ENCODE measurements at regions not wholly inside any gene's neighbourhood (a gene's known extent, or its start where the extent isn't known, plus 50 kb on each side); places are given as distances from the start of the nearest gene placed in this dataset.

DNA sequence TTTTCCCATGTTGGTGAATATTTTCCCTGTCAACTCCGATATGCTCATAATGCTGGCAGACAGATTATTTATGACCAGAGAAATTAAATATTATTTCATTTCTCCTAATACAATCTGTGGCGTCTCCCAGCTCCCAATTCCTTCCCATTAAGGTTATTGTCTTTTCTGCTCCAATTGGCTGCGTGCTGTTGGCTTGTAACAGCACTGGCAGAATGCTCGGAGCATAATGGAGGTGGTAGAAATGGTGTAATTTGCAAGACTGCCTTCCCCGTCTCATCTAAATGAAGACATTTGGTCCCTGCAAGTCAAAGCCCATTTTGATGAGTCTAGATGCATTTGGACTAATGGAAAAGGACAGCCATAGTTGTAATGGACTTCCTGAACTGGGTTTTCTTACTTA is 601.7 kb downstream of the BRINP1 start:
- Histone ChIP-seq H3K4me3 (no peak overlapping the region), H3K36me3 (ENCODE audit: insufficient read depth in 1 of 2, low read depth in 1 of 2) (no peaks in the 10 kb centered on the region), H3K27me3 (ENCODE audit: insufficient read depth in 3 of 3, low read length in 2 of 3) (peaks cover 0 to 4% (median 0%) of the 10 kb centered on the region in 3 donors), H3K27ac (no peak overlapping the region), H3K4me1 (no peaks in the 10 kb centered on the region), H3K9me3 (no peaks in the 10 kb centered on the region)
- intact Hi-C loops (cut with DNase I), result no loop called here
- no peak for DNase-seq
- TF ChIP-seq, protein P1, sequence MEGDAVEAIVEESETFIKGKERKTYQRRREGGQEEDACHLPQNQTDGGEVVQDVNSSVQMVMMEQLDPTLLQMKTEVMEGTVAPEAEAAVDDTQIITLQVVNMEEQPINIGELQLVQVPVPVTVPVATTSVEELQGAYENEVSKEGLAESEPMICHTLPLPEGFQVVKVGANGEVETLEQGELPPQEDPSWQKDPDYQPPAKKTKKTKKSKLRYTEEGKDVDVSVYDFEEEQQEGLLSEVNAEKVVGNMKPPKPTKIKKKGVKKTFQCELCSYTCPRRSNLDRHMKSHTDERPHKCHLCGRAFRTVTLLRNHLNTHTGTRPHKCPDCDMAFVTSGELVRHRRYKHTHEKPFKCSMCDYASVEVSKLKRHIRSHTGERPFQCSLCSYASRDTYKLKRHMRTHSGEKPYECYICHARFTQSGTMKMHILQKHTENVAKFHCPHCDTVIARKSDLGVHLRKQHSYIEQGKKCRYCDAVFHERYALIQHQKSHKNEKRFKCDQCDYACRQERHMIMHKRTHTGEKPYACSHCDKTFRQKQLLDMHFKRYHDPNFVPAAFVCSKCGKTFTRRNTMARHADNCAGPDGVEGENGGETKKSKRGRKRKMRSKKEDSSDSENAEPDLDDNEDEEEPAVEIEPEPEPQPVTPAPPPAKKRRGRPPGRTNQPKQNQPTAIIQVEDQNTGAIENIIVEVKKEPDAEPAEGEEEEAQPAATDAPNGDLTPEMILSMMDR (IDR thresholded peaks at IDR 0.05), result no peak
- WGBS, 3 donors, result 77 to 81% (median 80%) methylated on average over 5 of the region's 5 CpGs
- ATAC-seq, result no peak

DNA sequence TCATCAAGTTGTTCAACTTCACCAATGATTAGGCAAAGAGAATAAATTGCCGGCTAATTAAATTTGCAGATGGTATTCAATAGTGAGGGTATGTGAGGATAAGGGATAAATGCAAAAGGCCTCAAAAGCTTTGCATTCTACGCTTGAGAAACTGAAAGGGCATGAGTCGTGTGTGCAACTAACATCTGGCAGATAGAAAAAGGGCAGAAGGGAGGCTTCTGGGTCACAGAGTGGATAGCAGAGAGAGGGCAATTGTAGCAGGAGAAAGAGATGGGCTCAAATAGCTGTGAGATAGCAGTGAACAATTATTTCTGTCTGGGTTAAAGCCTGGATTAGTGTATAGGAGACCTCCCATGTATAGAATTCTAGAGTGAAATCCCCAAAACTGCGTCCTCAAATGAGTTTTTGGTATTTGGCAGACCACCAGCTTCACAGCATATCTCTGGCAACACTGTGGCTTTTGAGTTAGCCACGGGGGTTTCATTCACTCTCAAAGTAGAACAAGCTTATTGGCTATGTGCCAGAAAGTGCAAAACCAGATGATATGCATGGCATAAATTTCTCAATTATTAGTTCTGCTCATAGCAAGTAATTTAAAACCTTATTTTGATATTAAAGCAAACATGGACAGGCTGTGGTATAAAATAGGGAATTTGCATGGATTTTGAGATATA is 586.3 kb downstream of the BRINP1 start:
- Histone ChIP-seq H3K27me3 (ENCODE audit: insufficient read depth in 3 of 3, low read length in 2 of 3) (peaks cover 0 to 3% (median 0%) of the 10 kb centered on the region in 3 donors), H3K9me3 (no peaks in the 10 kb centered on the region), H3K36me3 (ENCODE audit: insufficient read depth in 1 of 2, low read depth in 1 of 2) (no peaks in the 10 kb centered on the region), H3K4me1 (no peaks in the 10 kb centered on the region), H3K27ac (no peak overlapping the region), H3K4me3 (no peak overlapping the region)
- DNase-seq (no peak), ATAC-seq (no peak)
- 21 to 25% (median 24%) methylated on average over 5 of the region's 5 CpGs for WGBS, 3 donors
- intact Hi-C loops (cut with DNase I), result no loop called here
- TF ChIP-seq, protein P1 (IDR thresholded peaks at IDR 0.05), result no peak

- TF ChIP-seq, protein P1 (IDR thresholded peaks at IDR 0.05), result no peak
- no peak for ATAC-seq
- H3K36me3 ChIP-seq (ENCODE audit: insufficient read depth in 1 of 2, low read depth in 1 of 2), result no peaks in the 10 kb centered on the region
- H3K4me1 ChIP-seq, result no peaks in the 10 kb centered on the region
- no peak overlapping the region for H3K27ac ChIP-seq
- peaks cover 0 to 3% (median 0%) of the 10 kb centered on the region in 3 donors for H3K27me3 ChIP-seq (ENCODE audit: insufficient read depth in 3 of 3, low read length in 2 of 3)
- H3K9me3 ChIP-seq, result no peaks in the 10 kb centered on the region
- 77 to 89% (median 86%) methylated on average over 3 of the region's 3 CpGs for WGBS, 3 donors
- no peak for DNase-seq
- no peak overlapping the region for H3K4me3 ChIP-seq
- intact Hi-C loops (cut with DNase I), result no loop called here
Measured at GRCh38 chr9:118784033-118784432, 585.2 kb downstream of the BRINP1 start.

DNA sequence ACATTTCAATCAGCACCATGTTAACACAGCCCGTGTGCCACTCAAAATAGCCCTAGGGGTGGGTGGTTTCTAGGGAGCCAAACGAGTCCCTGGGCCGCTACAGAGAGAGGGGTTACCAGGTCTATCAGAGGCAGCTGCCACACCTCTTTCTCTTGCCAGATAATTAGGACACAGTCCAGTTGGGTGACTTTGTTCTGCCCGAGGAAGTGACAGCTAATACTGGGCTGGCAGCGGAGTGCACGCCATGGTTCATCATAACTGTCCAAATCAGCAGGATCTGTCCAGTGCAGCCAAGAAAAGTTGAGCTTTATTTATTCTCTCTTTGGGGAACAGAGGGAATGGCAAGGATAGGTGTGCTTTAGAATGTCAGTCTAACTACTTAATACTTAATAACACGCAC is 583.8 kb downstream of the BRINP1 start:
- no peak for ATAC-seq
- H3K4me1 ChIP-seq, result no peaks in the 10 kb centered on the region
- no peak overlapping the region for H3K27ac ChIP-seq
- H3K27me3 ChIP-seq (ENCODE audit: insufficient read depth in 3 of 3, low read length in 2 of 3), result peaks cover 0 to 3% (median 0%) of the 10 kb centered on the region in 3 donors
- H3K4me3 ChIP-seq, result no peak overlapping the region
- H3K36me3 ChIP-seq (ENCODE audit: insufficient read depth in 1 of 2, low read depth in 1 of 2), result no peaks in the 10 kb centered on the region
- 33 to 56% (median 36%) methylated on average over 7 of the region's 7 CpGs for WGBS, 3 donors
- H3K9me3 ChIP-seq, result no peaks in the 10 kb centered on the region
- intact Hi-C loops (cut with DNase I), result no loop called here
- DNase-seq, result no peak
- TF ChIP-seq, protein P1 (IDR thresholded peaks at IDR 0.05), result no peak

- Histone ChIP-seq H3K4me1 (no peaks in the 10 kb centered on the region), H3K4me3 (no peak overlapping the region), H3K27ac (no peak overlapping the region), H3K27me3 (ENCODE audit: insufficient read depth in 3 of 3, low read length in 2 of 3) (peaks cover 0 to 3% (median 0%) of the 10 kb centered on the region in 3 donors), H3K9me3 (no peaks in the 10 kb centered on the region), H3K36me3 (ENCODE audit: insufficient read depth in 1 of 2, low read depth in 1 of 2) (no peaks in the 10 kb centered on the region)
- DNase-seq (no peak), ATAC-seq (no peak)
- TF ChIP-seq, protein P1 (IDR thresholded peaks at IDR 0.05), result no peak
- 56 to 75% (median 59%) methylated on average over 3 of the region's 3 CpGs for WGBS, 3 donors
- intact Hi-C loops (cut with DNase I), result no loop called here
Measured at GRCh38 chr9:118786877-118787276, 582.4 kb downstream of the BRINP1 start.

Measured in psoas muscle (tissue), 7 donors.